Right atrium auricular region (tissue), 2 donors: ENCODE measurements at regions not wholly inside any gene's neighbourhood (a gene's known extent, or its start where the extent isn't known, plus 50 kb on each side); places are given as distances from the start of the nearest gene placed in this dataset.

ENCODE experiments used
- DNase-seq: peaks from one replicate; pipeline ENCODE4 v3.0.0-alpha.2; 2019; ENCODE audit warnings: low spot score
- H3K27ac ChIP-seq, 2 donors: fragments of 200-600 bp; sonication (generic); 1 replicate in 1 of 2; 2 replicates in 1 of 2; pipeline ENCODE4 v1.5.1; 2016 to 2019
- H3K27me3 ChIP-seq, 2 donors: fragments of 200-600 bp; sonication (generic); one replicate each; pipeline versions ENCODE4 v1.5.1 to v1.6.0; 2017 to 2019
- H3K36me3 ChIP-seq: fragments of 200-600 bp; sonication (generic); one replicate; pipeline ENCODE4 v1.5.1; 2016
- H3K4me1 ChIP-seq, 2 donors: fragments of 200-600 bp; sonication (generic); one replicate each; pipeline versions ENCODE4 v1.5.1 to v1.6.0; 2017 to 2019
- H3K4me3 ChIP-seq, 2 donors: fragments of 200-600 bp; sonication (generic); 1 replicate in 1 of 2; 2 replicates in 1 of 2; pipeline ENCODE4 v1.5.1; 2017 to 2019; ENCODE audit warnings: mild to moderate bottlenecking in 1 of 2, moderate library complexity in 1 of 2
- H3K9me3 ChIP-seq, 2 donors: fragments of 200-600 bp; sonication (generic); one replicate each; pipeline ENCODE4 v1.5.1; 2019
- TF ChIP-seq, protein P1 (sequence below), 2 donors: fragments of 200-600 bp; sonication (generic); IDR thresholded peaks; one replicate each; pipeline ENCODE4 v1.5.1; 2019; ENCODE audit warnings: antibody characterized with exemption in 2 of 2

- TF ChIP-seq, protein P1, sequence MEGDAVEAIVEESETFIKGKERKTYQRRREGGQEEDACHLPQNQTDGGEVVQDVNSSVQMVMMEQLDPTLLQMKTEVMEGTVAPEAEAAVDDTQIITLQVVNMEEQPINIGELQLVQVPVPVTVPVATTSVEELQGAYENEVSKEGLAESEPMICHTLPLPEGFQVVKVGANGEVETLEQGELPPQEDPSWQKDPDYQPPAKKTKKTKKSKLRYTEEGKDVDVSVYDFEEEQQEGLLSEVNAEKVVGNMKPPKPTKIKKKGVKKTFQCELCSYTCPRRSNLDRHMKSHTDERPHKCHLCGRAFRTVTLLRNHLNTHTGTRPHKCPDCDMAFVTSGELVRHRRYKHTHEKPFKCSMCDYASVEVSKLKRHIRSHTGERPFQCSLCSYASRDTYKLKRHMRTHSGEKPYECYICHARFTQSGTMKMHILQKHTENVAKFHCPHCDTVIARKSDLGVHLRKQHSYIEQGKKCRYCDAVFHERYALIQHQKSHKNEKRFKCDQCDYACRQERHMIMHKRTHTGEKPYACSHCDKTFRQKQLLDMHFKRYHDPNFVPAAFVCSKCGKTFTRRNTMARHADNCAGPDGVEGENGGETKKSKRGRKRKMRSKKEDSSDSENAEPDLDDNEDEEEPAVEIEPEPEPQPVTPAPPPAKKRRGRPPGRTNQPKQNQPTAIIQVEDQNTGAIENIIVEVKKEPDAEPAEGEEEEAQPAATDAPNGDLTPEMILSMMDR (IDR thresholded peaks at IDR 0.05) = no peak
- DNase-seq = no peak
- Histone ChIP-seq H3K4me1 (no peaks in the 10 kb centered on the region), H3K9me3 (no peaks in the 10 kb centered on the region), H3K27me3 (no peaks in the 10 kb centered on the region), H3K36me3 (no peaks in the 10 kb centered on the region), H3K27ac (no peak overlapping the region), H3K4me3 (no peak overlapping the region)
Measured at GRCh38 chr5:4976902-4977301, 163.2 kb upstream of the ADAMTS16 start.

DNA sequence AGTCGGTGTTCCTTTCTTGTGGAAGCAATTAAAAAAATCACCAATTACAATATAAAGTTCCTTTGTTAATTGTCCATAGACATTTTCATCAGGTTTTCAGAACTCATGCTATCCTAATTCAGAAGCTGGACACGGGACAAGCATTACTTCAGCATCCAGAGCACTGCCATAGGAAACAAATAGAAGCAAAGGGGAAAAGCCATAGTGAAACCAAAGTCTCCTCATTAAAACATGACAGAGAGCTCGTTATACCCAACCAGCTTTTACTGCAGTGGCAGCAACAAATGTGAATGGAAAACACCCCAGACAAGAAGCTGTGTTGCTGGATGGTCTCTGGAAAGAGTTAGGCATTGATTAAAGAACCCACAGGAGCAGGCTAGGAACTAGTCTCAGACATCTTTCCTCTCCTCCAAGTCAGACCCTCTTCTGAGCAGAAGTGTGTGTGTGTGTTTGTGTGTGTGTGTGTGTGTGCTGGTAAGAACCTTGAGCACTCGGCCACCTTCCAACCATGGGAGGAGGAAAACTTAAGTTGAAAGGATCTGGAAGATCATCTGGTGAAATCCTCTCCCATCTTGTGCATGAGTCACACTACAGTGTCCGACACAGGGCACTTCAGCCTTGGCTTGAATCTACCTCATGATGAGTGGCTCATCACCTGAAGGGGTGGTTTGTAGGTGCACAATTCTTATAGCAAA lies 162.6 kb upstream of the ADAMTS16 start:
- Histone ChIP-seq H3K27me3 (no peaks in the 10 kb centered on the region), H3K36me3 (no peaks in the 10 kb centered on the region), H3K27ac (no peak overlapping the region), H3K4me3 (no peak overlapping the region), H3K9me3 (no peaks in the 10 kb centered on the region), H3K4me1 (no peaks in the 10 kb centered on the region)
- DNase-seq = no peak
- TF ChIP-seq, protein P1 (IDR thresholded peaks at IDR 0.05) = no peak

- Histone ChIP-seq H3K9me3 (no peaks in the 10 kb centered on the region), H3K27me3 (no peaks in the 10 kb centered on the region), H3K36me3 (no peaks in the 10 kb centered on the region), H3K4me1 (no peaks in the 10 kb centered on the region), H3K27ac (no peak overlapping the region), H3K4me3 (no peak overlapping the region)
- TF ChIP-seq, protein P1 (IDR thresholded peaks at IDR 0.05) = no peak
- DNase-seq = no peak
Measured at GRCh38 chr5:4980201-4980600, 159.9 kb upstream of the ADAMTS16 start.

- Histone ChIP-seq H3K36me3 (no peaks in the 10 kb centered on the region), H3K9me3 (no peaks in the 10 kb centered on the region), H3K27ac (no peak overlapping the region), H3K4me1 (no peaks in the 10 kb centered on the region), H3K27me3 (no peaks in the 10 kb centered on the region), H3K4me3 (no peak overlapping the region)
- TF ChIP-seq, protein P1 (IDR thresholded peaks at IDR 0.05) = no peak
- DNase-seq = no peak
Measured at GRCh38 chr5:4981608-4982007, 158.5 kb upstream of the ADAMTS16 start.

DNA sequence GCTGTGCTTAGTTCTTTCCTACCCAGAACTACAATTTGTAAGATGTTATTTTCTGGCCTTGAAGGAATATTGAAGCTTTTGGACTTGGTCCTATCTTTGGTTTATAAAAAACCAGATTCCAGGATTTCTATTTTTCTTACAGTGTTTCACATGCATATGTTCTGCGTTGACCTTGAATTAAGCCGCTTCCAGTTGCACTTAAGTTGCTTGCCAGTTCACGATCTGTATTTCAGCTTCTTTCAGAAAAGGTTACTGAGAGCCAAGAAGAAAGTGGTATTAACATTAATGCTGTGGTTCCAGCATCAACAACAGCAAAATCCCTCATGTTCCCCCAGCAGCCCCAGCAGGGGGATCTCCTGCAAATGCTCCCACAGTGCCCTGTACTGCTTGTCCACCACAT lies 156.4 kb upstream of the ADAMTS16 start:
- Histone ChIP-seq H3K27me3 (no peaks in the 10 kb centered on the region), H3K4me1 (no peaks in the 10 kb centered on the region), H3K27ac (no peak overlapping the region), H3K4me3 (no peak overlapping the region), H3K36me3 (no peaks in the 10 kb centered on the region), H3K9me3 (no peaks in the 10 kb centered on the region)
- TF ChIP-seq, protein P1 (IDR thresholded peaks at IDR 0.05) = no peak
- no peak for DNase-seq

DNA sequence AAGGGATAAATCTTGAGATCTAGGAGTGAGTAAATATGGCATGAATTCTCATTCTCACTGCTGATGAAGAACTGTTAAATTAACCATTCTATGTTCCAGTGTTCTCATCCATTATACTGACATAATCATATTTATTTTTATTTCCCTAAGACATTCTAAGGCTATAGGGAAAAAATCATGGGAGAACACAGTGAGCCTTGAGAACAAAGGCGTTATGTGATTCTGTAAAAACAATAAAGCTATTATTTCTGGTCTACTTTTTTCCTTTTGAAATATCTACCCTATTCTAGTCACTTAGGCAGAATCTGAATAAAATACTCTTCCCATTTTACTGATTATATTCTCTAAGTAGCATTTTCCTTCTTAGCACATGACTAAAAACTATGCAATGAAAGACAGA lies 155.7 kb upstream of the ADAMTS16 start:
- no peak for DNase-seq
- H3K36me3 ChIP-seq = no peaks in the 10 kb centered on the region
- H3K4me3 ChIP-seq = no peak overlapping the region
- H3K27me3 ChIP-seq = no peaks in the 10 kb centered on the region
- H3K4me1 ChIP-seq = no peaks in the 10 kb centered on the region
- TF ChIP-seq, protein P1 (IDR thresholded peaks at IDR 0.05) = no peak
- H3K27ac ChIP-seq = no peak overlapping the region
- H3K9me3 ChIP-seq = no peaks in the 10 kb centered on the region
